Parathyroid adenoma (tissue), 2 donors: ENCODE measurements at regions not wholly inside any gene's neighbourhood (a gene's known extent, or its start where the extent isn't known, plus 50 kb on each side); places are given as distances from the start of the nearest gene placed in this dataset.

ENCODE experiments used
- H2AFZ ChIP-seq: fragments of 300-600 bp; sonication (generic); one replicate; pipeline ENCODE4 v1.7.0; 2017; ENCODE audit warnings: antibody characterized with exemption, mild to moderate bottlenecking
- H3K27ac ChIP-seq: fragments of 300-600 bp; sonication (generic); one replicate; pipeline ENCODE4 v1.7.0; 2017
- H3K27me3 ChIP-seq: fragments of 300-600 bp; sonication (generic); one replicate; pipeline ENCODE4 v1.7.0; 2017; ENCODE audit warnings: low read length; ENCODE audit not compliant: control insufficient read depth, insufficient read depth
- H3K36me3 ChIP-seq: fragments of 300-600 bp; sonication (generic); one replicate; pipeline ENCODE4 v1.7.0; 2017; ENCODE audit warnings: low read length; ENCODE audit not compliant: control insufficient read depth, insufficient read depth
- H3K4me1 ChIP-seq: fragments of 300-600 bp; sonication (generic); one replicate; pipeline ENCODE4 v1.7.0; 2017; ENCODE audit warnings: control low read depth
- H3K4me2 ChIP-seq: fragments of 300-600 bp; sonication (generic); one replicate; pipeline ENCODE4 v1.7.0; 2017; ENCODE audit warnings: low read length
- H3K4me3 ChIP-seq: fragments of 300-600 bp; sonication (generic); one replicate; pipeline ENCODE4 v1.7.0; 2017; ENCODE audit warnings: low read depth, low read length
- H3K79me2 ChIP-seq: fragments of 300-600 bp; sonication (generic); one replicate; pipeline ENCODE4 v1.7.0; 2017; ENCODE audit warnings: control low read depth
- H3K9ac ChIP-seq: fragments of 300-600 bp; sonication (generic); one replicate; pipeline ENCODE4 v1.7.0; 2017; ENCODE audit warnings: mild to moderate bottlenecking
- H3K9me3 ChIP-seq: fragments of 300-600 bp; sonication (generic); one replicate; pipeline ENCODE4 v1.7.0; 2017; ENCODE audit warnings: low read length; ENCODE audit not compliant: control insufficient read depth
- TF ChIP-seq, protein P1 (sequence below): fragments of 300-600 bp; sonication (generic); IDR thresholded peaks from one replicate; pipeline ENCODE4 v1.7.0; 2017; ENCODE audit warnings: antibody characterized with exemption, mild to moderate bottlenecking
- donor health status: primary hyperparathyroidism.

DNA sequence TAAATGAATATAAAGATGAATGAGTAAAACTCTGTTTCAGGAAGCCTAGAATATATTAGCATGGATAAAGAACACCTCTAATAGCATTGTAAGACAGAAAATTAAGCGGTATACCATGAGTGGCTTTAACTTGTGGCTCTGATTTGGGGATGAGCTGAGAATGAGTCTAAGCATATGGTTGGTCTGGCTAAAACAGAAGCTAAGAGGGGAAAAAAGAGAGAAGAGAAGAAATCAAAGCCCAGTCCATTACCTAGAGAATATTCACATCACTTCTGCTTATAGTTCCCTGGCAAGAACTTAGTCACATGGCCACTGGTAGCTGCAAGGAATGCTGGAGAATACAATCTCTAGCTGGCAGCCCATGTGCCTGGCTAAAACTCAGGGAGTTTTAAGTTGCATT lies 414.5 kb downstream of the PRDM5 start:
- TF ChIP-seq, protein P1, sequence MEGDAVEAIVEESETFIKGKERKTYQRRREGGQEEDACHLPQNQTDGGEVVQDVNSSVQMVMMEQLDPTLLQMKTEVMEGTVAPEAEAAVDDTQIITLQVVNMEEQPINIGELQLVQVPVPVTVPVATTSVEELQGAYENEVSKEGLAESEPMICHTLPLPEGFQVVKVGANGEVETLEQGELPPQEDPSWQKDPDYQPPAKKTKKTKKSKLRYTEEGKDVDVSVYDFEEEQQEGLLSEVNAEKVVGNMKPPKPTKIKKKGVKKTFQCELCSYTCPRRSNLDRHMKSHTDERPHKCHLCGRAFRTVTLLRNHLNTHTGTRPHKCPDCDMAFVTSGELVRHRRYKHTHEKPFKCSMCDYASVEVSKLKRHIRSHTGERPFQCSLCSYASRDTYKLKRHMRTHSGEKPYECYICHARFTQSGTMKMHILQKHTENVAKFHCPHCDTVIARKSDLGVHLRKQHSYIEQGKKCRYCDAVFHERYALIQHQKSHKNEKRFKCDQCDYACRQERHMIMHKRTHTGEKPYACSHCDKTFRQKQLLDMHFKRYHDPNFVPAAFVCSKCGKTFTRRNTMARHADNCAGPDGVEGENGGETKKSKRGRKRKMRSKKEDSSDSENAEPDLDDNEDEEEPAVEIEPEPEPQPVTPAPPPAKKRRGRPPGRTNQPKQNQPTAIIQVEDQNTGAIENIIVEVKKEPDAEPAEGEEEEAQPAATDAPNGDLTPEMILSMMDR = no peak
- H3K9ac ChIP-seq = no peak overlapping the region
- H3K79me2 ChIP-seq = no peaks in the 10 kb centered on the region
- H3K4me2 ChIP-seq = no peak overlapping the region
- H3K36me3 ChIP-seq = no peaks in the 10 kb centered on the region
- no peak overlapping the region for H2AFZ ChIP-seq
- no peaks in the 10 kb centered on the region for H3K4me1 ChIP-seq
- H3K27me3 ChIP-seq = no peaks in the 10 kb centered on the region
- H3K9me3 ChIP-seq = no peaks in the 10 kb centered on the region
- H3K4me3 ChIP-seq = no peak overlapping the region
- H3K27ac ChIP-seq = no peak overlapping the region

- Histone ChIP-seq H3K27me3 (no peaks in the 10 kb centered on the region), H3K4me2 (no peak overlapping the region), H3K9ac (no peak overlapping the region), H3K27ac (no peak overlapping the region), H3K9me3 (no peaks in the 10 kb centered on the region), H3K79me2 (no peaks in the 10 kb centered on the region), H3K36me3 (no peaks in the 10 kb centered on the region), H3K4me1 (no peaks in the 10 kb centered on the region), H3K4me3 (no peak overlapping the region), H2AFZ (no peak overlapping the region)
- TF ChIP-seq, protein P1 = no peak
These were observed 416.0 kb downstream of the PRDM5 start for GRCh38 chr4:120506536-120506935.

DNA sequence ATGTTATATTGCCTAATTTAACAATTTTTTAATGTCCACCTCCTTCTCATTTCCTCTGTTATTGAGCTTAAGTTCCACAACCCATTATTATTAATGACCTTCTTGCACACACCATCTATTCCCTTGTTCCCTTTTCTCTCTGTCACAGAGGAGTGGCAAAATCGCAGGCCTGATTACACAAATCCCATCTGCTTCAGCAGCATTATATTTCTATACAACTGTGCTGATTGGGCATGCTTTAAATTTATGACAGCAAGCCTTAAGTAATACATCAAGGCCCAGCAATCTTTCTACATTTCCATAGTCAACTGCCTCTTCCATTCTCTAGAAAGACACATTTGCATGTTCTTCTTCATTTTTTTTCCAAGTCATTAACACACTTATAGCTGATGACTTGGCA lies 423.8 kb downstream of the PRDM5 start:
- Histone ChIP-seq H3K4me3 (no peak overlapping the region), H3K4me1 (no peaks in the 10 kb centered on the region), H3K27me3 (no peaks in the 10 kb centered on the region), H2AFZ (no peak overlapping the region), H3K4me2 (no peak overlapping the region), H3K36me3 (no peaks in the 10 kb centered on the region), H3K9me3 (no peaks in the 10 kb centered on the region), H3K79me2 (no peaks in the 10 kb centered on the region), H3K27ac (no peak overlapping the region), H3K9ac (no peak overlapping the region)
- TF ChIP-seq, protein P1 = no peak

GRCh38 chr4:120491481-120491880 lies 424.8 kb upstream of the MAD2L1 start:
- Histone ChIP-seq H3K4me1 (no peaks in the 10 kb centered on the region), H3K27me3 (no peaks in the 10 kb centered on the region), H3K4me3 (no peak overlapping the region), H3K36me3 (no peaks in the 10 kb centered on the region), H3K9ac (no peak overlapping the region), H3K79me2 (no peaks in the 10 kb centered on the region), H3K4me2 (no peak overlapping the region), H3K27ac (no peak overlapping the region), H2AFZ (no peak overlapping the region), H3K9me3 (no peaks in the 10 kb centered on the region)
- TF ChIP-seq, protein P1 = no peak

DNA sequence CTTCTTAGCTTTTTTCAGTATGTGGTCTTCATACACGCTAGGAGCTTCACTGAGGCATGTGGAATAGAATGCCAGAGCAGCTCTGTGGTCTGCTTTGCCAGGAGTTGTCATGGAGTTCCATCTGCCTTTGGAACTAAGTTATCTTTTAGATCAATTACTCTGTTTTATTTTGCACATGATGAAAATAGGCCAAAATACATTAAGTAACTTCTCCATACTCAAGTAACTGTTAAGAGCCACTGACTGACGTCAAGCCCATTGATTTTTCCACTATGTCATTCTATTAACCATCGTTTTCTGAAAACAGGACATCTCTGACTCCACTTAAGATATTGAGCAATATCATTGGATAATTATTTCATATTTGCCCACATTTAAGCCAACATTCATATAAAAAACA lies 415.1 kb upstream of the MAD2L1 start:
- no peak overlapping the region for H3K27ac ChIP-seq
- no peak overlapping the region for H2AFZ ChIP-seq
- no peak overlapping the region for H3K9ac ChIP-seq
- no peaks in the 10 kb centered on the region for H3K79me2 ChIP-seq
- H3K4me2 ChIP-seq = no peak overlapping the region
- no peaks in the 10 kb centered on the region for H3K36me3 ChIP-seq
- no peaks in the 10 kb centered on the region for H3K9me3 ChIP-seq
- H3K27me3 ChIP-seq = no peaks in the 10 kb centered on the region
- no peak overlapping the region for H3K4me3 ChIP-seq
- TF ChIP-seq, protein P1 = no peak
- no peaks in the 10 kb centered on the region for H3K4me1 ChIP-seq
